GM21367 (cell line): ENCODE measurements at regions not wholly inside any gene's neighbourhood (a gene's known extent, or its start where the extent isn't known, plus 50 kb on each side); places are given as distances from the start of the nearest gene placed in this dataset.

Experiments
- ATAC-seq: cut with Tn5 transposase; IDR thresholded peaks from one replicate; pipeline ENCODE4 v1.9.1; 2021; ENCODE audit not compliant: unreplicated experiment

DNA sequence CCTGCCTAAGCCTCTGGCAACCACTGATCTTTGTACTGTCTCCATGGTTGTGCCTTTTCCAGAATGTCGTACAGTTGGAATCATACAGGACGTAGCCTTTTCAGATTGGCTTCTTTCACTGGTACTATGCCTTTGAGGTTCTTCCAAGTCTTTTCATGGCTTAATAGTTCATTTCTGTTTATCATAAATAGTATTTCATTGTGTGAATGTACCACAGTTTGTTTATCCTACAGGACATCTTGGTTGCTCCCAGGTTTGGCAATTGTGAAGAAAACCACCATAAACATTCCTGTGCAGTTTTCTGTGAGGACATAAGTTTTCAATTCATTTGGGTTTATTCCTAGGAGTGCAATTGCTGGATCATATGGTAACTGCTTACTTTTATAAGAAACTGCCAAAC, 190.6 kb upstream of the RAB4A start:
- no peak for ATAC-seq

GRCh38 chr1:229085291-229085690, 185.6 kb upstream of the RAB4A start:
- no peak for ATAC-seq

DNA sequence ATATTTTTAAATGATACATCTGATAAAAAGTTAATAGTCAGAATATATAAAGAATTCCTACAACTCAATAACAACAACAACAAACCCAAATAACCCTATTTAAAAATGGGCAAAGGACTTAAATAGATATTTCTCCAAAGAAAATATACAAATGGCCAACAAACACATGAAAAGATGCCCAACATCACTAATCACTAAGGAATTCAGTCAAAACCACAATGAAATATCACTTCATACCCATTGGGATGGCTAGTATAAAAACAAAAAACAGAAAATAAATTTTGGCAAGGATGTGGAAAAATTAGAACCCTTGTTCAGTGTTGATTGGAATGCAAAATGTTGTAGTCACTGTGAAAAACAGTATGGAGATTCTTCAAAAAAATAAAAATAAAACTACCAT, 184.8 kb upstream of the RAB4A start:
- ATAC-seq: no peak

GRCh38 chr1:229086686-229087085, 184.2 kb upstream of the RAB4A start:
- no peak for ATAC-seq

DNA sequence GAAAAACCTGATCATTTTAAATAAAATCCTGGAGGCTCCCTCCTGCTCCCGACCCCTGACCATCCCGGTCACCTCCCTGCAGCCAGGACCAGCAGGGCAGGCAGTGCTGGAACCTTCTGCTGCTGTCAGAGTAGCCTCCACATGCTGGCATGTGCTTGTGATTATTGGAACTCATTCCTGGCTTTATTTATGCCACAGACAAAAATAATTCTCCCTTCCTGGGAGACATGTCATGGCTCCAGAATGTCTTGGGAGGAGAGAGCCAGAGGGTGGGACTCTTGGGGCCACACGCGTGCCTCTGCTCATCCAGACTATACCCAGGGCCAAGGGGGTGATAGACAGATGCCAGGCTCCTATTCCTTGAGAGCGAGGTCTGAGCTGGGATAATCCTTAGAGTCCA, 183.6 kb upstream of the RAB4A start:
- ATAC-seq: no peak

- no peak for ATAC-seq
Observed at GRCh38 chr1:229087906-229088305, 183.0 kb upstream of the RAB4A start.

DNA sequence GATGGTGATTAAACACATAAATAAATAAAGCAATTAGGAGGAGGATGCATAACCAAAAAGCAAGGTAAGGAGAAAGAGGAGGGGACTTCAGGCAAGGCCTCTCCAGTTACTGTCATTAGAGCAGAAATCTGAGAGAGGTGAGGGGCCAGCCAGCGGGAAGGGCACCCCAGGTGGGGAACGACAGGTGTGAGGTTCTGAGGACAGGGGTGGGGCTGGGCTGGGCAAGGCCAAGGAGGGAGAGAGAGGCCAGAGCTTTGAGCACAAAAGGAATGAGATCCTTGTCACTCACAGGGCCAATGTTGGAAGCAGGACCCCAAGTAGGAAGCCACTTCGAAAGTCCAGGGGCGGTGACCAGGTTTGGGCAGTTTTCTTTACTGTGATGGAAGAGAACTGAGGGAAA, 182.2 kb upstream of the RAB4A start:
- no peak for ATAC-seq

GRCh38 chr1:229089586-229090208, 181.2 kb upstream of the RAB4A start:
- no peak for ATAC-seq

DNA sequence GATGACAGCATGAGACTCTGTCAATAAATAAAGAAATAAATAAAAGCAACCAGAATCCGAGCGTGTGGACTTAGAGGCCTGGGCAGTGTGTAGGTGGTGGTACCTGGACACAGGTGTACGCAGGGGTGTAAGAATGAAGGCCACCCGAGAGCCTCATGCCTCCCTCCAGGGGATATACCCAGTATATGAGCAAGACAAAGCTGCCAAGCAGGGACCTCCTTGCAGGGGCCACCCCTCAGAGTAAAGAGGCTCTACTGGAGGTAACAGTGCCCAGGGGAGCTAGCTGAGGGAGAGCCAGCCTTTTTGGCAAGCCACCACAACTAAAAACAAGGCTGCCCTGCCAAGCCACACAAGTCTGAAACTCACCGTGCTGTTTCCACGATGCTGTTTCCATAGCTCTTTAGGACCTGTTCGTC, 179.2 kb upstream of the RAB4A start:
- ATAC-seq: no peak

DNA sequence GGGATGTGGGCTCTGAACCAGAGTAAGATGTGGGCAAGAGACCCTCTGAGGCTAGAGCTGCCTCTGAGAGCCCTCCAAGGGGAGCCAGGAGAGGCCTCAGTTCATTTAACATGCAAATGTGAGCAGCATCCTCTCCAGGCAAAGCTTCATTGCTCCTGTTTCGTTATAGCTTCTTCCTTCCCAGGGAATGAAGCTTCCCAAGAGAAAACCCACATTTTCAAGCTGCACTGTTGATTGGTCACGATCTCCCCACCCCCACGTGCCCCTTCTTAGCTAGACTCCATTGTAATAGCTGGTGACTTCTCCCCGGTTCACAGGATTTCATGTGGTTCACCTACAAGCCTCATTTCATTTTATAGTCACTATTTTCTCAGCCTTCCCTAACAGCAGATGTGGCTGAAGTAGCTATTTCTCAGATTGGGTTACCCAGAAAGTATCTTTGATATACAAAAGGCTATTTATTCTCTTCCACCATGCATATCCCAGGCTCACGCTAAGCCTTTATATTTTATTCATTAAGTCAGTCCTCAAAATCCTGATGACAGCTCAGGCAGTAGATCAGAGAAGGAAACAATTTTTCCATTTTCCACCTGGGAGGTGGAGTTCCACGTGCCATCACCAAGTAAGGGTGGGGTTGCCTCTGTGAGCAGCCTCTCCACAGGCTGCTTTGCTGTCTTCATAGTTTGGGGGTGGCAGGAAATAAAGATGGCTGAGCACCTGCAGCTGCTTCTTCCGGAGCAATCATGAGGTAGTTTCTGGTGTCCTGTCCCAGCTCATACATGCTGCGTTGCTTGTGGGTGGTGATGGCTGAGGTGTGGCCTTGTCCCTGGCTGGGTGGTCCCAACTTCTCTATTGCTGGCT, 178.3 kb upstream of the RAB4A start:
- no peak for ATAC-seq

- no peak for ATAC-seq
Observed at GRCh38 chr1:229093238-229093540, 177.7 kb upstream of the RAB4A start.

DNA sequence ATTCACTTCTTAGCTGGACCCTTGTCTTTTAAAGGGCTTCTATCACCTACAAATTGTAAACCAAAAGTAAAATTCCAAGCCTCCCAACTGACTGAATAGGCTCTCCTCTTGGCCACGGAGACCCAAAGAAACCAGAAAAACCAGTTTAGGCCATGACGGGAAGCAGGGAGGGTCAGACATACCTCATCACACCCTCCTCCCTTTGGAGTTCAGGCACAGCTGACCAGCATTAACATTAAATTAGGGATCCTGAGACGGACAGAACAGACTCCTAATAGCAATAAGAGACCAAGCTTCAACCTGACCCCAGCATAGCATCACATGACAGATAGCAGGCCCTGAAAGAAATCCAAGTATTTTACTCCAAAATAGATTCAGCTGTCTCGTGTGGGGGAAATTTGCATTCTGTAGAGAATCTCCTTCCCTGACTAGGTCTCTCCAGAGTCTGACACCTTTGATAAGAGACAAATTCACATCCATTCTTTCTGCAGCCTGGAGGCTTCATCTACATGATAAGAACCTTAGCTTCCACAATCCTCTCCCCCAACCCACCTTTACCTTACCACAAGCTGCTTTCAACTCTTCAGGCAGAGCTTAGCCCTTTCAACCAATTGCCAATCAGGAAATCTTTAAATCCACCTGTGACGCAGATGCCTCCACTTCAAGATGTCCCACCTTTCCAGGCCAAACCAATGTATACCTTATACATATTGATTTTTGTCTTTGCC, 177.1 kb upstream of the RAB4A start:
- no peak for ATAC-seq

DNA sequence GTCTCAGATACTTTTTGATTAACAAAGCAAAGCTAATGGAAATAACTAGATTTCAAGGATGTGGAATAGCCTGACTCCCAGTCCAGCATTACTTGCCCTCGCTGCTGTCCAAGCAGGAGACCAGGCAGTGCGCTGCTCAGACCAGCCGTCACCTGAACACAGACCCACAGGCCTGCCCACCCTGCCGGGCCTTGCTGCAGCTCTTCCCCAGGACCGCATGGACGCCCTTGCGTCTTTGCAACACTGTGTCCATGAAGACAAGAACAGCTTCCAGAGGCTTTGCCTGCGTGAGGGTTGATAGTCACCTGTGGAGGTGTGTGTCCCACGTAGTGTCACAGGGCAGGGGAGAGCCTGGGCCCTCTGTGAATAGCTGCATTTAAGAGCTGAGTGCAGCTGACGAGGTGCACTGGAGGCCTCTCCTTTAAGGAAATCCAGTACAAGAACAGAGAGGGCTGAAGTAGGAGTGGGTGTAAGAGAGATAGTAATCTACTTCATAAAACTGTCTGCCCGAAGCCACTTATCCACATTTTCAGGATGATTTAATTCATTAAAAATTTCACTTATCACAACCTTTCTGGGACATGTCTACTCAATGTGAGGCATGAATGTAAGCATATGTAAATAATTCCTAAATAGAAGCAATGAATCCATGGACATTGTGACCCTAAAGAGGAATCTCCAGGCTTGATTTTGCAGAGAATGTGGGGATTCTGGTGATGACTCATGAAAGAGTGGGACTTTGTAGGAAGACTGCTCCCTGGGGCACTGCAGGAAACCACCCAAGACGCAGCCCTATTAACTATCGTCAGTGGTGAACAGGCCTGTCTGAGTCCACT, 176.2 kb upstream of the RAB4A start:
- ATAC-seq: no peak

GRCh38 chr1:229095325-229095724, 175.6 kb upstream of the RAB4A start:
- ATAC-seq: no peak

DNA sequence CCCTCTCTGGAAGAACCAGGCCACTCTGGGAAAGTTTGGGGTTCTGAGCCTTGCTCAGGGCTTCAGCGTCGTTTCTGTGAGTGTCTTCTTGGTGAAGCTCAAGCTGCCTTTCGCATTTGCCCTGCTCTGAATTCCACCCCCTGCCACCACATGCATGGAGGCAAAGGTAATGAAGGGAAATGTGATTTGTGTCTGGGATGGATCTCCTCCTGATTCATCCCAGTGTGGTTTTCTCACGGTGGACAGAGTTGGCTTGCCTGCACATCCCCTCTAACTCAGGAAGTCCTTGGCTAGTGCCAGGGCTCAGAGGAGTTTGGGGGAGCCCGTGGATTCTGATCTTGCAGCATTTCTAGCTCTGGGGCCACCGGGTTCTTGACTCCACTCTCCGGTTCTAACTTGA, 173.6 kb upstream of the RAB4A start:
- no peak for ATAC-seq

DNA sequence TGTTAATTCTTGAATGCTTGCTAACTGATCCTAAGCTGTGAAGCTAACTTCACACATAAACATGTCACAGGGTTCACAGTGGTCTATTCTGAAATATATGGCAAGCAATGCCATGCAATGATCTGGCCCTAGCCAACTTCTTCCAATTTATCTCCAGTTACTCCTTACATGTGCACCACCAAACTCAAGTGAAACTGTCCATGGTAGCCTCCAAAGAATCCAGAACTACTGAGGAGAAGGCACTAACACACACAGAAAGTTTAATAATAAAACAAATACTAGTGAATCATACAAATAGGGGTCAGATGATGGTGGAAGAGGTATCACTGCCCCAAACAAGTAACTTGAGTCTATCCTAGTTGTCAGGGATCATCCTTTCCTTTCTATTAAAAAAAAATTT, 172.6 kb upstream of the RAB4A start:
- ATAC-seq: no peak

DNA sequence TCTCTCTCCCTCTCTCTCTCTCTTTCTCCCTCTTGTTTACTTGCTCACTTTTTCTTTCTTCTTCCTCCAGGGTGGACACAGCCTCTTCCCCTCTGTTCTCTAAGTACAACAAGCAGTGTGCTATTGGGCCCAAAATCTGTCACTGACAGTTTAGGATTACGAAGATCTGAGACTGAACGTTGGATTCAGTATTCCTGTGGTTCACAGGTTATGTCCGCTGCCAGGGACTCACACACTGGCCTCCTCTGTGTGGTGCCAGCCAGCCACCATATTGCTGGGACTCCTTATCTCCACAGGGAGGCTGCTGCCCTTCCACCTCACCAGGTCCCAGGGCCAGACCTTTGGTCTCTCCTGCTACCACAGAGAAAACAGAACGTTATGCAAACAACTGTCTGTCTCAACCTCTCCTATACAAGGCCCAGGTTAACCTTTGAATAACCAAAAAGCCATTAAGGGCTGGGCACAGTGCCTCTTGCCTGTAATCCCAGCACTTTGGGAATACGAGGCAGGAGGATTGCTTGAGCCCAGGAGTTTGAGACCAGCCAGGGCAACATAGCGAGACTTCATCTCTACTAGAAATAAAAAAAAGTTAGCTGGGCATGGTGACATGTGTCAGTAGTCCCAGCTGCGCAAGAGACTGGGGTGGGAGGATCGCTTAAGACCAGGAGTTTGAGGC, 171.9 kb upstream of the RAB4A start:
- no peak for ATAC-seq

DNA sequence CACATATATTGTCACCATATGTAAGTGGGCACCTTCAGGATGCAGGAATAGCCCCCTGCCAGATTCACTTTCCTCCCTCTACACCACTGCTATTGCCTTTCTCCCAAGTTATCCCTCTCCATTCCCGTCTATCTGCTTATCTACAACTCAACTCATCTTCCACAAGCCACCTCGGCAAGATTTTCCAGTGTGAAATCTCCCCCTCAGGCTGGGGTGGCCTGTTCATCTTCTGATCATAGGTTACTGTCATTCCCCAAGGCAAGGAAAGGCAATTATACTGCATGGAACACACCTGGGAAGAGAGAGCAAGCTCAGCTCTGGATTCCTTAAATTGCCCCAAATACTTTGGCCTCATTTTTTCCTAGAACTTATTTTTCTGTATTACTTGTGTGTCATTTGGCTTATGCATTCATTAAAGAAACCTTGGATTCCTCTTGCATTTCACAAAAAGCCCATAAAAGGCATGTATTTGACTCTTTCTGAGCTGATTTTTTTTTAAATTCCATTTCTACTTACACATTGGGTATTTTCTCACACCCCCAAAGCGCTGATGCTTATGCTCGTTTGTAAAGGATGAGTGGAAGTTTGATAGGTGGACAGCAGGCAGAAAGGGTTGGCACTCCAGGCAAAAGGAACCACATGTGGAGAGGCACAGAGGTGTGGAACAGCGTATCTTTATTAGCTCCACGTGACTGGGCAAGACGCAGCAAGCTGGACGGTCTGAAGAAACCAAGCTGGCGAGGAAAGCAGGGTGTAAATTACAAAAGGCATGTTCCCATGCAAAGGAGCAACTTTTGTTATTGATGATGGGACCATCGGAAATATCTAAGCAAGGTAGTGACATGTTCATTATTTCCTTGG, 169.7 kb upstream of the RAB4A start:
- ATAC-seq: no peak

- ATAC-seq: no peak
Observed at GRCh38 chr1:229102741-229103391, 168.0 kb upstream of the RAB4A start.
